Fibroblast of upper back skin (primary cell): ENCODE measurements at regions not wholly inside any gene's neighbourhood (a gene's known extent, or its start where the extent isn't known, plus 50 kb on each side); places are given as distances from the start of the nearest gene placed in this dataset.
A peak's percentile ranks its signal among the peaks of the same experiment; 100 is the strongest.

ENCODE experiments used
- DNase-seq: peaks from one replicate; pipeline ENCODE4 v3.0.0-alpha.2; 2013

- DNase-seq, result no peak
Measured at GRCh38 chr6:151702851-151703658, 104.4 kb upstream of the ESR1 start.

GRCh38 chr6:151704383-151704782 is 103.1 kb upstream of the ESR1 start:
- DNase-seq, result no peak

- no peak for DNase-seq
Measured at GRCh38 chr6:151705993-151706733, 101.3 kb upstream of the ESR1 start.

GRCh38 chr6:151709329-151709728 is 98.2 kb upstream of the ESR1 start:
- no peak for DNase-seq

- no peak for DNase-seq
Measured at GRCh38 chr6:151716526-151716932, 91.0 kb upstream of the ESR1 start.

GRCh38 chr6:151719070-151719469 is 88.4 kb upstream of the ESR1 start:
- no peak for DNase-seq

GRCh38 chr6:151721146-151721545 is 86.3 kb upstream of the ESR1 start:
- peak; percentile 41 for DNase-seq

GRCh38 chr6:151721671-151722070 is 85.8 kb upstream of the ESR1 start:
- DNase-seq, result peak; percentile 7

GRCh38 chr6:151722342-151722741 is 85.1 kb upstream of the ESR1 start:
- DNase-seq, result no peak

- DNase-seq, result no peak
Measured at GRCh38 chr6:151723152-151723551, 84.3 kb upstream of the ESR1 start.

- DNase-seq, result no peak
Measured at GRCh38 chr6:151729829-151730495, 77.5 kb upstream of the ESR1 start.

- no peak for DNase-seq
Measured at GRCh38 chr6:151730496-151730870, 77.0 kb upstream of the ESR1 start.

GRCh38 chr6:151731313-151731712 is 76.2 kb upstream of the ESR1 start:
- DNase-seq, result no peak

GRCh38 chr6:151733680-151734320 is 73.7 kb upstream of the ESR1 start:
- no peak for DNase-seq

- no peak for DNase-seq
Measured at GRCh38 chr6:151738267-151738666, 69.2 kb upstream of the ESR1 start.

GRCh38 chr6:151738960-151739359 is 68.5 kb upstream of the ESR1 start:
- DNase-seq, result no peak

- DNase-seq, result no peak
Measured at GRCh38 chr6:151740820-151741219, 66.7 kb upstream of the ESR1 start.

GRCh38 chr6:151747896-151748295 is 59.6 kb upstream of the ESR1 start:
- DNase-seq, result no peak

GRCh38 chr6:151749341-151749740 is 58.1 kb upstream of the ESR1 start:
- no peak for DNase-seq

GRCh38 chr6:151753581-151753980 is 53.9 kb upstream of the ESR1 start:
- DNase-seq, result no peak

GRCh38 chr6:151757506-151757955 is 50.0 kb upstream of the ESR1 start:
- no peak for DNase-seq
